Type B pancreatic cell (in vitro differentiated cells): ENCODE measurements at regions not wholly inside any gene's neighbourhood (a gene's known extent, or its start where the extent isn't known, plus 50 kb on each side); places are given as distances from the start of the nearest gene placed in this dataset.

ENCODE experiments used
- DNase-seq: peaks from one replicate; pipeline ENCODE4 v3.0.0; 2021; ENCODE audit warnings: mixed read lengths; ENCODE audit not compliant: unreplicated experiment; ENCODE audit errors: extremely low spot score
- H3K27ac Mint-ChIP-seq: 2 replicates; pipeline ENCODE4 v1.8.0; 2021; ENCODE audit warnings: mild to moderate bottlenecking, mixed read lengths
- H3K27me3 Mint-ChIP-seq: 2 replicates; pipeline ENCODE4 v1.8.0; 2021; ENCODE audit warnings: mixed read lengths
- H3K36me3 Mint-ChIP-seq: 2 replicates; pipeline ENCODE4 v1.8.0; 2021; ENCODE audit warnings: mixed read lengths
- H3K4me1 Mint-ChIP-seq: one replicate; pipeline ENCODE4 v1.8.0; 2021; ENCODE audit warnings: mixed read lengths; ENCODE audit not compliant: unreplicated experiment
- H3K4me3 Mint-ChIP-seq: 2 replicates; pipeline ENCODE4 v1.8.0; 2021; ENCODE audit warnings: mild to moderate bottlenecking, mixed read lengths
- H3K9me3 Mint-ChIP-seq: 2 replicates; pipeline ENCODE4 v1.8.0; 2021; ENCODE audit warnings: mixed read lengths
- TF ChIP-seq, protein P1 (sequence below): fragments of 200-600 bp; sonication (generic); conservative IDR thresholded peaks from 2 replicates; pipeline ENCODE4 v1.5.0; 2021; ENCODE audit warnings: antibody characterized with exemption, mild to moderate bottlenecking

DNA sequence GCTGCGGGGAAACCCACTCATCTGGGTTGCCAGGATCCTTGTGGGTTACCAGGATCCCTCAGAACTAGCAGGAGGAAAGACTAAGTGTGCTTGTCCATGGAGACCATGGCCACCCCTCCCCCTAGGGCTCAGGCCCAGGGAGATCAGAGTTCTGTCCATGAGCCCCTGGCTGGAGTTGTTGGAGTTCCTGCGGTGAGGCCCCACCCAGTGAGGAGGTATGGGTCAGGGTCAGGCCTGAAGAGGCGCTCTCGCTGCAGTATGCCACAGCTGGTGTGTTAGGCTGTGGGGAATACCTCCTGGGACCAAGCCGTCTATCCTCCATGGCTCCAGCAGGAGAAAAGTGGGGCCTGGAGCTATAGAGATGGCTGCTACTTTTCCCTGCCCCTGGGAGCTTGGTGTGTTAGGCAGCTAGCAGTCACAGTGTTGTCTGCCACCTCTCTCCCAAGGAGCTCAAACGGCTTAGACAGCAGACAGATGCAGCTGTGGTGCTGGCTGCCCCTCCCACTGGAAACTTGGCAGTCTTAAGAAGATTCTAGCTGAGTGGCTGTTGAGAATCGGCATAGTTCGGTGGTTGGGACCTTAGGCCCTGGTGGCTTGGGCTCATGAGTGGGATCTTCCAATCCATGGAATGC lies 240.3 kb upstream of the CELF4 start:
- no peaks in the 10 kb centered on the region for H3K4me1 Mint-ChIP-seq
- TF ChIP-seq, protein P1, sequence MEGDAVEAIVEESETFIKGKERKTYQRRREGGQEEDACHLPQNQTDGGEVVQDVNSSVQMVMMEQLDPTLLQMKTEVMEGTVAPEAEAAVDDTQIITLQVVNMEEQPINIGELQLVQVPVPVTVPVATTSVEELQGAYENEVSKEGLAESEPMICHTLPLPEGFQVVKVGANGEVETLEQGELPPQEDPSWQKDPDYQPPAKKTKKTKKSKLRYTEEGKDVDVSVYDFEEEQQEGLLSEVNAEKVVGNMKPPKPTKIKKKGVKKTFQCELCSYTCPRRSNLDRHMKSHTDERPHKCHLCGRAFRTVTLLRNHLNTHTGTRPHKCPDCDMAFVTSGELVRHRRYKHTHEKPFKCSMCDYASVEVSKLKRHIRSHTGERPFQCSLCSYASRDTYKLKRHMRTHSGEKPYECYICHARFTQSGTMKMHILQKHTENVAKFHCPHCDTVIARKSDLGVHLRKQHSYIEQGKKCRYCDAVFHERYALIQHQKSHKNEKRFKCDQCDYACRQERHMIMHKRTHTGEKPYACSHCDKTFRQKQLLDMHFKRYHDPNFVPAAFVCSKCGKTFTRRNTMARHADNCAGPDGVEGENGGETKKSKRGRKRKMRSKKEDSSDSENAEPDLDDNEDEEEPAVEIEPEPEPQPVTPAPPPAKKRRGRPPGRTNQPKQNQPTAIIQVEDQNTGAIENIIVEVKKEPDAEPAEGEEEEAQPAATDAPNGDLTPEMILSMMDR: no peak
- peaks cover 6% of the 10 kb centered on the region for H3K9me3 Mint-ChIP-seq
- no peak for DNase-seq
- H3K36me3 Mint-ChIP-seq: peaks cover 3% of the 10 kb centered on the region
- no peaks in the 10 kb centered on the region for H3K27me3 Mint-ChIP-seq
- no peak overlapping the region for H3K27ac Mint-ChIP-seq
- no peak overlapping the region for H3K4me3 Mint-ChIP-seq

DNA sequence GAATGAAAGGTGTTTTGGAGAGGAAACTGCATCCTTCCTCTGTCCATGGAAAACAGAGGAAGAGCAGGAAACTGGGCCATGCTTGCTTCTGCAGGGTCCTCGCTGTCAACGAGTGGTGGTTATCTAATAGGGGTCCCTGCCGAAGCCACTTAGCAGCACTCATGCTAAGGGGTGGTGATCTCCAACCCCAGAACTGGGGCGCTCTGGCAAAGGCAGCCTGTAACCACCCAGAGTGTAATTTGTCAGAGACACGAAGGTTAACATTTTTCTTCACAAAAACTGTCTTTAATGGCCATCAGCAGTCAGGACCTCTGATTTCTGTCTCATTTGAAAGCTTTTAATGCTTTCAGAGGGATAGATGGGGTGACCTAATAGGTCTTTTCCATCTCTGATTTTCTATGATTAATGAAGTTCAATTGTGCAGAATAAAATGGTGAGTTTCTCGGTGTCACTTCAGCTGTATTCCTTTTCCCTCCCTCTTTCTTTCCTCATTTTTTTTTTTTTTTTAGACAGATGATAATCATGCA lies 231.3 kb upstream of the CELF4 start:
- H3K27me3 Mint-ChIP-seq: no peaks in the 10 kb centered on the region
- no peaks in the 10 kb centered on the region for H3K9me3 Mint-ChIP-seq

DNA sequence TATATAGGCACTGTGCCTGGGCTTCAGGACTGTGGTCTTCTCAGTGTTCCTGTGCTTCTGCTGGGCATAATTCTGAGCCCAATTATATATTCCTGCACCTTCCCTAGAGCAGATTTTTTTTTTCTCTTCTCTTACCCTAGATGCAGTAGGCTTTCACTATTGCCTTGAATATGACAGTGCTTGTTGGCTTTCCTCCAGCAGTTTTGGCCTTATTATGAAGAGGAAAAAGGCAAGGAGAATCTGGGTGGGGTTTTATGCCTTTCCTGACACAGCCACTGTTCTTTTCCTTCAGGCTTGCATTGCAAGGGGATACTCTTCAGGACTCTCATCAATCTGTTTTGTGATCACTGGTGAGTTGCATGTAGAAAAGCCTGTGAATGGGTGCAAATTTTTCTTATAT lies 221.9 kb upstream of the CELF4 start:
- no peak for DNase-seq
- Mint-ChIP-seq H3K27ac (no peak overlapping the region), H3K36me3 (no peaks in the 10 kb centered on the region), H3K27me3 (no peaks in the 10 kb centered on the region), H3K4me1 (no peaks in the 10 kb centered on the region), H3K9me3 (no peaks in the 10 kb centered on the region), H3K4me3 (no peak overlapping the region)
- TF ChIP-seq, protein P1: no peak

More for the DNA sequence above, 231.3 kb upstream of the CELF4 start:
- H3K27ac Mint-ChIP-seq: no peak overlapping the region
- H3K4me1 Mint-ChIP-seq: no peaks in the 10 kb centered on the region
- no peak for DNase-seq
- H3K36me3 Mint-ChIP-seq: no peaks in the 10 kb centered on the region
- H3K4me3 Mint-ChIP-seq: no peak overlapping the region
- TF ChIP-seq, protein P1: no peak

DNA sequence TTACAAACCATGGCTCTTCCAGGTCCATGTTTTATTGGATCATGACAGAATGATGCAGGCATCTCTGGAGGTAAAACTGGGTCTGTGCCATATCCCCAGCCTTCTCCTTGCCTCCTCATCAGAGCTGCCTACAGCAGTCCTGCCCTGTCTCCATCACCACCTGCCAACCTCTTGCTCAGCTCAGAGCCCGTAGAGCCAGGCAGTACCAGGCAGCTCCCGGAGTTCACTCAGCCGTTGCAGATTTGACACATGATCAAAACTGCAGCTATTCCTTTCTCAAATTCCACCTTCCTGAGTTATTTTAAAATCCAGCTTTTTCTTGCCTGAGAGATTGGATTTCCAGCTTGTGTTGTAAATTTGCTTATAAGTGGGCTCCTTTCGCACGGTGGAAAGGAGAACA lies 218.2 kb upstream of the CELF4 start:
- DNase-seq: no peak
- Mint-ChIP-seq H3K4me1 (no peaks in the 10 kb centered on the region), H3K9me3 (no peaks in the 10 kb centered on the region), H3K27me3 (no peaks in the 10 kb centered on the region), H3K27ac (no peak overlapping the region), H3K4me3 (no peak overlapping the region), H3K36me3 (no peaks in the 10 kb centered on the region)
- TF ChIP-seq, protein P1: no peak

DNA sequence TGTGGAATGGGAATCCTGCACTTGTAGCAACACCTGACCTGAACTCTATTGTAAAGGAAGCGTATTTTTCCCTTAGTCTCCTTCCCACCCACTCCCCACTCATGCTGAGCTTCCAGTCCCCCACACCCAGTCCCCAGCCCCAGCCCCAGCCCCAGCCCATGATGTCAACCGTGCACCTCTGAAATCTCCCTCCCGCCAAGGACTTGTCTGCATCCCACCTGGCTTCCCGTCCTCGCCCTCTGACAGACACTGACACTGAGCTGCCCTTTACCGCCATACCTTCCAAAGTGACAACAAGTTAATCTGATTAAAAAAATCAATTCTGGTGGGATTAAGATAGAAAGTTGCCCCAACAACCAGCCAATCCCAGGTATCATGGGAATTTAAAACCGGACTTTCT lies 213.6 kb upstream of the CELF4 start:
- Mint-ChIP-seq H3K27ac (no peak overlapping the region), H3K9me3 (no peaks in the 10 kb centered on the region), H3K4me1 (no peaks in the 10 kb centered on the region), H3K36me3 (no peaks in the 10 kb centered on the region), H3K4me3 (no peak overlapping the region), H3K27me3 (peaks cover 8% of the 10 kb centered on the region)
- TF ChIP-seq, protein P1: no peak
- no peak for DNase-seq
